GM12878 (cell line): ENCODE measurements at regions not wholly inside any gene's neighbourhood (a gene's known extent, or its start where the extent isn't known, plus 50 kb on each side); places are given as distances from the start of the nearest gene placed in this dataset.

Experiments
- ATAC-seq: fragments of 200-7000 bp; cut with Tn5 transposase; 3 replicates; pipeline ENCODE4 v1.9.1; 2020; ENCODE audit warnings: mild to moderate bottlenecking, moderate library complexity
- BruUV-seq: library from RNA; stranded (reverse); fragments of 400-500 nt; replicated peaks from 2 replicates; lab custom pipeline; 2021; lab: Mats Ljungman, UMichigan
- CTCF ChIA-PET: fragments of 300-600 bp; sonication (Branson Sonifier 250); formaldehyde crosslinking; extraction: SDS; loops from one replicate; lab custom pipeline; 2021; ENCODE audit warnings: inconsistent platforms; lab: Yijun Ruan, JAX
- POLR2A ChIA-PET: fragments of 350-600 bp; formaldehyde crosslinking; extraction: SDS; loops from one replicate; lab custom pipeline; 2021; ENCODE audit warnings: inconsistent platforms; lab: Charles Lee
- RAD21 ChIA-PET: fragments of 300-600 bp; sonication (Branson Sonifier 250); formaldehyde crosslinking; loops from one replicate; lab custom pipeline; 2023; ENCODE audit warnings: antibody characterized with exemption; ENCODE audit not compliant: unreplicated experiment; lab: Charles Lee
- SMC1A ChIA-PET: fragments of 300-600 bp; sonication (Branson Sonifier 250); formaldehyde crosslinking; loops from one replicate; lab custom pipeline; 2023; ENCODE audit not compliant: unreplicated experiment, uncharacterized antibody; lab: Charles Lee
- DNase-seq: peaks from one replicate; pipeline ENCODE4 v3.0.0-alpha.2; 2011; ENCODE audit warnings: low read depth, low spot score
- FAIRE-seq: peaks from 3 replicates; lab custom pipeline; 2011; peaks lifted over from hg19 to GRCh38; lab: Jason Lieb, UNC
- H2AFZ ChIP-seq: 2 replicates; pipeline ENCODE4 v1.6.0; 2011; ENCODE audit warnings: low read depth, low read length, control low read depth; ENCODE audit not compliant: control insufficient read depth
- H3K27ac ChIP-seq: 2 replicates; pipeline ENCODE4 v1.5.1; 2011; ENCODE audit warnings: control low read depth; ENCODE audit not compliant: control insufficient read depth, insufficient read depth
- H3K27me3 ChIP-seq, 2 experiments: replicated peaks in 1 of 2; 2 replicates each; pipeline versions ENCODE4 v1.6.0 to v1.6.1; 2011; ENCODE audit warnings: low read length in 1 of 2; ENCODE audit not compliant: control insufficient read depth in 2 of 2, insufficient read depth in 2 of 2
- H3K36me3 ChIP-seq, 2 experiments: 2 replicates each; pipeline ENCODE4 v1.5.1; 2011; ENCODE audit warnings: low read length in 1 of 2; ENCODE audit not compliant: control insufficient read depth in 2 of 2, insufficient read depth in 2 of 2
- H3K4me1 ChIP-seq: 2 replicates; pipeline ENCODE4 v1.6.1; 2011; ENCODE audit warnings: mild to moderate bottlenecking, low read length, moderate library complexity, mixed read lengths; ENCODE audit not compliant: control insufficient read depth, insufficient read depth
- H3K4me2 ChIP-seq: 2 replicates; pipeline ENCODE4 v1.6.0; 2011; ENCODE audit warnings: control low read depth; ENCODE audit not compliant: control insufficient read depth, insufficient read depth
- H3K4me3 ChIP-seq: fragments of 200-600 bp; sonication (generic); 2 replicates; pipeline ENCODE4 v1.5.1; 2016
- H3K79me2 ChIP-seq: 2 replicates; pipeline ENCODE4 v1.6.0; 2011; ENCODE audit warnings: low read length; ENCODE audit not compliant: control insufficient read depth, insufficient read depth
- H3K9ac ChIP-seq: 2 replicates; pipeline ENCODE4 v1.8.0; 2011; ENCODE audit warnings: low read length, control low read depth, mixed read lengths; ENCODE audit not compliant: control insufficient read depth, insufficient read depth
- H3K9me3 ChIP-seq: replicated peaks from 3 replicates; pipeline ENCODE4 v1.5.1; 2011; ENCODE audit warnings: mild to moderate bottlenecking, low read length; ENCODE audit not compliant: control insufficient read depth, insufficient read depth
- H4K20me1 ChIP-seq: 2 replicates; pipeline ENCODE4 v1.6.0; 2011; ENCODE audit not compliant: control insufficient read depth, insufficient read depth
- BCLAF1 ChIP-seq: fragments of 450-650 bp; IDR thresholded peaks from 2 replicates; pipeline ENCODE4 v1.6.1; 2017; ENCODE audit warnings: antibody characterized with exemption, mild to moderate bottlenecking, moderate library complexity
- CREB1 ChIP-seq: IDR thresholded peaks from 2 replicates; pipeline ENCODE4 v1.6.1; 2012; ENCODE audit warnings: low read depth, mild to moderate bottlenecking, inconsistent platforms
- EED ChIP-seq: sonication (generic); IDR thresholded peaks from 2 replicates; pipeline ENCODE4 v1.6.1; 2016; ENCODE audit warnings: antibody characterized with exemption, low read depth
- FOXK2 ChIP-seq: fragments of 450-650 bp; IDR thresholded peaks from 2 replicates; pipeline ENCODE4 v1.6.1; 2017; ENCODE audit warnings: mild to moderate bottlenecking, moderate library complexity
- GATAD2B ChIP-seq: fragments of 450-650 bp; conservative IDR thresholded peaks from 2 replicates; pipeline ENCODE4 v1.6.1; 2017; ENCODE audit warnings: low read depth, mild to moderate bottlenecking, moderate library complexity
- PAX8 ChIP-seq: fragments of 450-650 bp; IDR thresholded peaks from 2 replicates; pipeline ENCODE4 v1.6.1; 2017; ENCODE audit warnings: mild to moderate bottlenecking, moderate library complexity
- RAD51 ChIP-seq: fragments of 450-650 bp; IDR thresholded peaks from 2 replicates; pipeline ENCODE4 v1.6.1; 2016; ENCODE audit warnings: moderate library complexity, mild to moderate bottlenecking, inconsistent platforms
- RBBP5 ChIP-seq: fragments of 200-600 bp; sonication (generic); conservative IDR thresholded peaks from 2 replicates; pipeline ENCODE4 v1.6.1; 2016
- SP1 ChIP-seq: IDR thresholded peaks from one replicate; pipeline ENCODE4 v1.6.1; 2011; ENCODE audit warnings: low read depth, low read length
- ZNF207 ChIP-seq: fragments of 450-650 bp; IDR thresholded peaks from 2 replicates; pipeline ENCODE4 v1.6.1; 2014; ENCODE audit warnings: antibody characterized with exemption, mild to moderate bottlenecking, borderline replicate concordance
- ZNF384 ChIP-seq: IDR thresholded peaks from 2 replicates; pipeline ENCODE4 v1.6.1; 2012; ENCODE audit warnings: low read depth, mild to moderate bottlenecking, low read length, improper control_type of control experiment, borderline replicate concordance
- ZSCAN29 ChIP-seq: fragments of 450-650 bp; IDR thresholded peaks from 2 replicates; pipeline ENCODE4 v1.6.1; 2017; ENCODE audit warnings: mild to moderate bottlenecking, moderate library complexity
- WGBS: methylation state at CpG from one replicate; pipeline ENCODE4 v1.1.6; 2016; ENCODE audit warnings: low lambda C conversion rate; ENCODE audit not compliant: insufficient replicate concordance, insufficient coverage; ENCODE audit errors: missing lambda C conversion rate; 5-methylcytosine and 5-hydroxymethylcytosine counted together
- in situ Hi-C: fragments of 300-500 bp; cut with MboI; formaldehyde crosslinking; loops from 9 replicates; pipeline ENCODE4 v1.14.3; 2018; ENCODE audit warnings: mixed read lengths
- intact Hi-C: fragments of 100-400 bp; cut with micrococcal nuclease; formaldehyde crosslinking; loops from one replicate; pipeline ENCODE4 v1.14.2; 2022; ENCODE audit not compliant: unreplicated experiment
- TF ChIP-seq, protein P1 (sequence below): IDR thresholded peaks from 2 replicates; pipeline ENCODE4 v1.6.1; 2012; ENCODE audit warnings: low read depth, low read length, improper control_type of control experiment

- RAD21 ChIA-PET: no interaction called here
- H3K27me3 ChIP-seq: no peaks in the 10 kb centered on the region; a peak in 1 of 4 replicates
- no peak overlapping the region for H2AFZ ChIP-seq
- H3K27ac ChIP-seq: no peak overlapping the region
- no peak for ATAC-seq
- in situ Hi-C loops: no loop called here
- no peaks in the 10 kb centered on the region for H4K20me1 ChIP-seq
- no peak overlapping the region for H3K9ac ChIP-seq
- H3K4me2 ChIP-seq: no peak overlapping the region
- TF ChIP-seq PAX8 (no peak), ZNF384 (no peak), RBBP5 (no peak), BCLAF1 (no peak)
- FAIRE-seq: no peak
- no peak for DNase-seq
- intact Hi-C loops: no loop called here
- H3K9me3 ChIP-seq: no peaks in the 10 kb centered on the region
- no peak overlapping the region for H3K4me3 ChIP-seq
- H3K4me1 ChIP-seq: no peaks in the 10 kb centered on the region
- SMC1A ChIA-PET: interaction anchor here (0.6 to 2.1 kb wide), 5 partner anchors 10 to 383 kb away, joined by 3 to 7 read pairs (median 4); no protein-coding TSS in a partner anchor
- no TSS peak for BruUV-seq
- H3K79me2 ChIP-seq: no peaks in the 10 kb centered on the region
- CTCF ChIA-PET: no interaction called here
- H3K36me3 ChIP-seq: no peaks in the 10 kb centered on the region
- WGBS: 47% methylated on average over 3 of the region's 3 CpGs
- POLR2A ChIA-PET: no interaction called here
These were observed 78.7 kb upstream of the SPTBN1 start for GRCh38 chr2:54377451-54377850.

GRCh38 chr2:54377901-54378493 is 78.1 kb upstream of the SPTBN1 start:
- no peak for FAIRE-seq

More at GRCh38 chr2:54377901-54378493, 78.1 kb upstream of the SPTBN1 start:
- TF ChIP-seq ZSCAN29: no peak
- TF ChIP-seq GATAD2B: no peak
- TF ChIP-seq EED: no peak
- no peak for TF ChIP-seq SP1
- no peak for TF ChIP-seq FOXK2
- no peak for TF ChIP-seq CREB1
- TF ChIP-seq, protein P1, sequence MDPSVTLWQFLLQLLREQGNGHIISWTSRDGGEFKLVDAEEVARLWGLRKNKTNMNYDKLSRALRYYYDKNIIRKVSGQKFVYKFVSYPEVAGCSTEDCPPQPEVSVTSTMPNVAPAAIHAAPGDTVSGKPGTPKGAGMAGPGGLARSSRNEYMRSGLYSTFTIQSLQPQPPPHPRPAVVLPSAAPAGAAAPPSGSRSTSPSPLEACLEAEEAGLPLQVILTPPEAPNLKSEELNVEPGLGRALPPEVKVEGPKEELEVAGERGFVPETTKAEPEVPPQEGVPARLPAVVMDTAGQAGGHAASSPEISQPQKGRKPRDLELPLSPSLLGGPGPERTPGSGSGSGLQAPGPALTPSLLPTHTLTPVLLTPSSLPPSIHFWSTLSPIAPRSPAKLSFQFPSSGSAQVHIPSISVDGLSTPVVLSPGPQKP: no peak
- TF ChIP-seq ZNF207: no peak
- no peak for TF ChIP-seq RAD51
- Histone ChIP-seq H3K9me3 (no peaks in the 10 kb centered on the region), H3K4me1 (no peaks in the 10 kb centered on the region), H3K4me3 (no peak overlapping the region), H2AFZ (no peak overlapping the region), H4K20me1 (no peaks in the 10 kb centered on the region), H3K4me2 (no peak overlapping the region), H3K9ac (no peak overlapping the region), H3K79me2 (no peaks in the 10 kb centered on the region), H3K27me3 (no peaks in the 10 kb centered on the region; a peak in 1 of 4 replicates), H3K36me3 (no peaks in the 10 kb centered on the region), H3K27ac (no peak overlapping the region)
- CTCF ChIA-PET: no interaction called here
- RAD21 ChIA-PET: no interaction called here
- ATAC-seq (no peak), DNase-seq (no peak)
- 31% methylated on average over 10 of the region's 10 CpGs for WGBS
- intact Hi-C loops (no loop called here), in situ Hi-C loops (no loop called here)
- SMC1A ChIA-PET: interaction anchor here (0.6 to 2.1 kb wide), 5 partner anchors 10 to 383 kb away, joined by 3 to 7 read pairs (median 4); no protein-coding TSS in a partner anchor
- BruUV-seq: no TSS peak
- POLR2A ChIA-PET: no interaction called here
